WERI-Rb-1 (cell line): ENCODE measurements at regions not wholly inside any gene's neighbourhood (a gene's known extent, or its start where the extent isn't known, plus 50 kb on each side); places are given as distances from the start of the nearest gene placed in this dataset.

Experiments used
- DNase-seq: peaks from one replicate; pipeline ENCODE4 v3.0.0-alpha.2; 2020
- H3K27ac ChIP-seq: fragments of 250-450 bp; sonication (Bioruptor Pico); 2 replicates; pipeline ENCODE4 v1.5.1; 2020; ENCODE audit warnings: mild to moderate bottlenecking, moderate library complexity
- H3K27me3 ChIP-seq: fragments of 250-450 bp; sonication (Bioruptor Pico); 2 replicates; pipeline ENCODE4 v1.5.1; 2021; ENCODE audit warnings: mild to moderate bottlenecking, low read depth, moderate library complexity; ENCODE audit not compliant: insufficient read depth, severe bottlenecking
- H3K36me3 ChIP-seq: fragments of 250-450 bp; sonication (Bioruptor Pico); 2 replicates; pipeline ENCODE4 v1.5.1; 2020; ENCODE audit warnings: mild to moderate bottlenecking, moderate library complexity
- H3K4me3 ChIP-seq: 2 replicates; pipeline ENCODE4 v1.5.1; 2011; ENCODE audit warnings: low read depth, mild to moderate bottlenecking, control low read depth, low read length
- H3K9me3 ChIP-seq: fragments of 250-450 bp; sonication (Bioruptor Pico); 2 replicates; pipeline ENCODE4 v1.5.1; 2021; ENCODE audit warnings: mild to moderate bottlenecking, moderate library complexity; ENCODE audit not compliant: severe bottlenecking
- CTCF ChIP-seq: IDR thresholded peaks from 2 replicates; pipeline ENCODE4 v1.5.1; 2011; ENCODE audit warnings: low read depth, mild to moderate bottlenecking, control low read depth, inconsistent platforms, low read length

- peaks cover 64% of the 10 kb centered on the region for H3K27me3 ChIP-seq
- DNase-seq = no peak
- TF ChIP-seq CTCF = no peak
Measured at GRCh38 chr18:4847056-4847455, 350.0 kb downstream of the AKAIN1 start.

GRCh38 chr18:4844320-4844719, 352.7 kb downstream of the AKAIN1 start:
- DNase-seq = no peak
- no peak for TF ChIP-seq CTCF
- peaks cover 51% of the 10 kb centered on the region for H3K27me3 ChIP-seq
- H3K4me3 ChIP-seq = no peak overlapping the region
- H3K27ac ChIP-seq = no peak overlapping the region
- no peaks in the 10 kb centered on the region for H3K9me3 ChIP-seq
- H3K36me3 ChIP-seq = no peaks in the 10 kb centered on the region

More at GRCh38 chr18:4847056-4847455, 350.0 kb downstream of the AKAIN1 start:
- no peak overlapping the region for H3K4me3 ChIP-seq
- no peak overlapping the region for H3K27ac ChIP-seq
- H3K9me3 ChIP-seq = no peaks in the 10 kb centered on the region
- no peaks in the 10 kb centered on the region for H3K36me3 ChIP-seq

- H3K27ac ChIP-seq = no peak overlapping the region
- no peaks in the 10 kb centered on the region for H3K9me3 ChIP-seq
- peaks cover 47% of the 10 kb centered on the region for H3K27me3 ChIP-seq
- H3K36me3 ChIP-seq = no peaks in the 10 kb centered on the region
- no peak for TF ChIP-seq CTCF
- H3K4me3 ChIP-seq = no peak overlapping the region
- no peak for DNase-seq
Measured at GRCh38 chr18:4843771-4844170, 353.3 kb downstream of the AKAIN1 start.

DNA sequence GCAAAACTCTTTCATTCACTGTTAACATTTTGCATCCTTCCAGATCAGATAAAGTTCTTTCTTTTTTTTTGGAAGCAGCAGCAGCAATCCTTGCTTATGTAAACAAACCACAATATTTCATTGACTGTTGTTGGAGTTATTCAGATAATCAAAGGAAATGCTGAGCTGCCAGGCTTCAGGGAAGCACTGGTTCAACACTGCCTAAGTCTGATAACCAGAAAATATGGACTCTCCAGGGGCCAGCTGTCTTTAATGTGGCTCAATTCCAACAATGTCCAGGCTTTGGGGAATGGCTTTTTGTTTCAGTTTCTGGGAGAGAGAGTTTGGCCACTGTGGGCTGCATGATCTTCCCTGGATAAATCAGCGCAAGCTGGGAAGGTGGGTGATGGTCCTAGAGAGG, 354.3 kb downstream of the AKAIN1 start:
- TF ChIP-seq CTCF = no peak
- H3K9me3 ChIP-seq = no peaks in the 10 kb centered on the region
- no peak for DNase-seq

GRCh38 chr18:4842287-4842686, 354.8 kb downstream of the AKAIN1 start:
- Histone ChIP-seq H3K9me3 (no peaks in the 10 kb centered on the region), H3K36me3 (no peaks in the 10 kb centered on the region), H3K27me3 (peaks cover 56% of the 10 kb centered on the region), H3K27ac (no peak overlapping the region), H3K4me3 (no peak overlapping the region)
- TF ChIP-seq CTCF = no peak
- no peak for DNase-seq

More for the DNA sequence above, 354.3 kb downstream of the AKAIN1 start:
- no peaks in the 10 kb centered on the region for H3K36me3 ChIP-seq
- no peak overlapping the region for H3K4me3 ChIP-seq
- peaks cover 51% of the 10 kb centered on the region for H3K27me3 ChIP-seq
- H3K27ac ChIP-seq = no peak overlapping the region

- DNase-seq = no peak
- H3K4me3 ChIP-seq = no peak overlapping the region
- H3K27ac ChIP-seq = no peak overlapping the region
- H3K9me3 ChIP-seq = no peaks in the 10 kb centered on the region
- TF ChIP-seq CTCF = no peak
- H3K36me3 ChIP-seq = no peaks in the 10 kb centered on the region
- H3K27me3 ChIP-seq = peaks cover 47% of the 10 kb centered on the region
Measured at GRCh38 chr18:4839639-4840038, 357.4 kb downstream of the AKAIN1 start.
